ENCODE measurements at regions not wholly inside any gene's neighbourhood (a gene's known extent, or its start where the extent isn't known, plus 50 kb on each side); places are given as distances from the start of the nearest gene placed in this dataset.

DNA sequence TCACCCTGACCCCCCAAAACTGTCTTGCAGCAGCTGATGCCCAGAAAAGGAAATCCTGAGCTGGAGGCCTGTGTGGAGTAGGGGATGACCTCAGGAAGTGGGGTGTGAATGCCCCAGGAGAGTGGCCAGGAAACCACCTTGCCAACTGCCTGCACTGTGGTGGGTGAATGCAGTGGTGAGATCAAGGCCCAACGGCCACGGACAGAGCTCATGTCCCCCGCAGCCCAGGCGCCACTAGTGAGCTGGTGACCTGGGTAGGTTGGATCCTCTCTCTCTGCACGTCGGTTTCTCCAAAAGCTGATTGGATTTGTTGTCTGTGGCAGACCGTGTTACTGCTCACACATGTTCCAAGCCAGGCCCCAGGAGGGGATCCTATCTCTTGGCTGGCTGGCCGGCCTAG lies 448.9 kb downstream of the TCERG1L start:
- no peak for DNase-seq
- no peaks in the 10 kb centered on the region for H3K36me3 Mint-ChIP-seq (ENCODE audit: low read depth)
- H3K4me1 Mint-ChIP-seq = no peaks in the 10 kb centered on the region
- H3K27me3 Mint-ChIP-seq = no peaks in the 10 kb centered on the region
- CTCF ChIA-PET = no interaction called here
- H3K9me3 Mint-ChIP-seq = no peaks in the 10 kb centered on the region
- POLR2A ChIA-PET = no interaction called here
- no peak overlapping the region for H3K4me3 Mint-ChIP-seq
- no peak overlapping the region for H3K27ac Mint-ChIP-seq

- Mint-ChIP-seq H3K27me3 (no peaks in the 10 kb centered on the region), H3K4me1 (no peaks in the 10 kb centered on the region), H3K27ac (no peak overlapping the region), H3K36me3 (ENCODE audit: low read depth) (no peaks in the 10 kb centered on the region), H3K9me3 (no peaks in the 10 kb centered on the region), H3K4me3 (no peak overlapping the region)
- ChIA-PET POLR2A (no interaction called here), CTCF (no interaction called here)
- no peak for DNase-seq
Measured at GRCh38 chr10:130863044-130863443, 448.5 kb downstream of the TCERG1L start.

GRCh38 chr10:130864961-130865818 lies 446.3 kb downstream of the TCERG1L start:
- H3K4me1 Mint-ChIP-seq = no peaks in the 10 kb centered on the region
- DNase-seq = no peak
- ChIA-PET POLR2A (no interaction called here), CTCF (no interaction called here)
- H3K36me3 Mint-ChIP-seq (ENCODE audit: low read depth) = no peaks in the 10 kb centered on the region
- no peaks in the 10 kb centered on the region for H3K27me3 Mint-ChIP-seq
- no peak overlapping the region for H3K4me3 Mint-ChIP-seq
- H3K27ac Mint-ChIP-seq = no peak overlapping the region
- H3K9me3 Mint-ChIP-seq = no peaks in the 10 kb centered on the region

DNA sequence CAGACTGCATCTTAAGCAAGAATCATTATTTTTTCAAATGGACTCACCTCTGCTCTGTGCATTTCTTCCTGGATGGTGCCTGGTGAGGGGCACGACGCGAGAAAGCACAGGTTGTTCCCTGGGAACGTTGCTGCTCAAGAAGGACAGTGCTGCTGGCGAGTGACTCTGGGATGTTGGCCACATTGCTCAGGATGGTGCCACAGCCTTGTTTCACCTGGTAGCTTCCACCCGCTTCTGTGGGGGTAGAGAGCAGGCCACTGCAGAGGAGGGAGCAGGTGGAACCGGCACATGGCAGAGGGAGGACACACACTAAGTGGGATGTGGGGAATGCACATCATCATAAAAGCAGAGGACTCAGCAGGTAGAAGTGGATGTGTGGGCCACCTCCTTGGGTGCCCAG lies 444.7 kb downstream of the TCERG1L start:
- POLR2A ChIA-PET = no interaction called here
- H3K4me1 Mint-ChIP-seq = no peaks in the 10 kb centered on the region
- no peaks in the 10 kb centered on the region for H3K27me3 Mint-ChIP-seq
- H3K9me3 Mint-ChIP-seq = no peaks in the 10 kb centered on the region
- H3K36me3 Mint-ChIP-seq (ENCODE audit: low read depth) = no peaks in the 10 kb centered on the region
- H3K4me3 Mint-ChIP-seq = no peak overlapping the region
- DNase-seq = no peak
- CTCF ChIA-PET = no interaction called here
- H3K27ac Mint-ChIP-seq = no peak overlapping the region

DNA sequence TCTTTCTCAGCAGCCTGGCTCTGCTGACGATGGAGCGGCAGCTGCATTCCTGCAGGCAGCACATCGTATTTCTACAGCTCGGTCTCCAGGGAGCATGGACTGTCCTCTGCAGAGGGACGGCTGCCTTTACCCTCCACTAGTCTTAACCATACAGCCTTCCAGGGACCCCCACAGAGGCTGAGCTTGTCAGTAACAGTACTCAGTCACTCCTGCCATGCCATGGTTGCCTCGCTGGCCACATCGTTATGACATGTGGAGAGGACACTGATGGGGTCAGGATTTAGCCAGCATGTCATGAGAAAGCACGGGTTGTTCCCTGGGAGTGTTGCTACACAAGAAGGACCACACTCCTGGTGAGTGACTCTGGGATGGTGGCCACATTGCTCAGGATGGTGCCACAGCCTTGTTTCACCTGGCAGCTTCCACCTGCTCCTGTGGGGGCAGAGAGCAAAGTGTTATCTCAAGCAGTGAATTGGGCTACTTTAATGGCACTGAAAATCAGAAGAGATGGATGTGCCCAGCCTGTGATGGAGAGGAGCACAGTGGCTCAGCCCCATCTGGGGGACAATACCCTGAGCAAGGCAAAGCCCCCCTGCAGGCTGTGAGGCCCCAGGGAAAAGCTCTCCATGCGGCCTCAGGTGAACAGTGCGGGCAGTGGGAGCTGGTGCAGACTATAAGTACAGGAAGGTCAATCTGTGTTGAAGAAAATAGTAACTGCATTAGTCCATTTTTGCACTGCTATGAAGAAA lies 443.9 kb downstream of the TCERG1L start:
- Mint-ChIP-seq H3K4me3 (no peak overlapping the region), H3K27ac (no peak overlapping the region), H3K36me3 (ENCODE audit: low read depth) (no peaks in the 10 kb centered on the region), H3K9me3 (no peaks in the 10 kb centered on the region), H3K4me1 (no peaks in the 10 kb centered on the region), H3K27me3 (no peaks in the 10 kb centered on the region)
- DNase-seq = no peak
- ChIA-PET CTCF (no interaction called here), POLR2A (no interaction called here)

- CTCF ChIA-PET = interaction anchor here (0.8 kb wide), 1 partner anchor 9 kb away, joined by 3 read pairs; no protein-coding TSS in a partner anchor
- Mint-ChIP-seq H3K4me3 (no peak overlapping the region), H3K4me1 (no peaks in the 10 kb centered on the region)
Measured at GRCh38 chr10:130869179-130869841, 442.2 kb downstream of the TCERG1L start.

DNA sequence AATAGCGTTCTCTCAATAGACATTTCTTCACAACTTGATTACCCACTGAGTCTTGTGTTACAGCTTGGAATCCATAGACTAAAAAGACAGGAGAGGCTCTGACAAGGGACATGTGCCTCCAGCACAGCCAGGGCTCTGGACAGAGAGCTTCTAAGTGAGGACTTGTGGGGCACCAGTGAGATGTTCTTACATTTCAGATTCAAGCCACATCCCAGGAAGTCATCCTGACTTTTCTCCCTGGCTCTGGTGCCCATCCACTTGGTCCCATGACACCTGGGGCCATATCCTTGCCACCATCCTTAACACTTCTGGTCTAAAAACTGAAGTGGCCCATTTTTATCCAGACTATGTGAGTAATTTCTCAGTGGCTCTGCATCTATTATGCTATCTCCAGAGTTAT lies 440.1 kb downstream of the TCERG1L start:
- ChIA-PET CTCF (no interaction called here), POLR2A (no interaction called here)
- Mint-ChIP-seq H3K36me3 (ENCODE audit: low read depth) (no peaks in the 10 kb centered on the region), H3K9me3 (no peaks in the 10 kb centered on the region), H3K27me3 (no peaks in the 10 kb centered on the region), H3K27ac (no peak overlapping the region), H3K4me1 (no peaks in the 10 kb centered on the region), H3K4me3 (no peak overlapping the region)
- DNase-seq = no peak

More at GRCh38 chr10:130869179-130869841, 442.2 kb downstream of the TCERG1L start:
- H3K9me3 Mint-ChIP-seq = no peaks in the 10 kb centered on the region
- H3K36me3 Mint-ChIP-seq (ENCODE audit: low read depth) = no peaks in the 10 kb centered on the region
- DNase-seq = no peak
- no peaks in the 10 kb centered on the region for H3K27me3 Mint-ChIP-seq
- no peak overlapping the region for H3K27ac Mint-ChIP-seq
- POLR2A ChIA-PET = no interaction called here

DNA sequence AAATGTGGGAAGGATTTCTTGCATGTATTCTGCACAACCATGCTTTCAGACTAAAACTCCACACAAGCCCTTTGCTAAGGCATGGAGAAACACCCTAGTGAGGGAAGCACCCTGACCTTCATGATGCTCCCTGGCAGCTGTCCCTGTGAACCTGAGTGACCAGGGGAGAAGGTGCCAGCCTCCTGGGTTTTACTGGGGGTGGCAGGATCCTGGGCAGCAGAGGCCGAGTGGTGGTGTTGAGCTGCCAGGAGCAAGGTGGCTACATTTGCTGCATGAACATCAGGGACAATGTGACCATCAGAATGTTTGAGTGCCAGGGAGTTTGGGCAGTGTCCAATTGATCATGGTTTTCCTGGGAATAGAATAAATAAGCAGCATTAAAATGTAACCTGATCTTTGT lies 437.9 kb downstream of the TCERG1L start:
- CTCF ChIA-PET = interaction anchor here (1.1 kb wide), 1 partner anchor 14 kb away, joined by 3 read pairs; no protein-coding TSS in a partner anchor
- no peaks in the 10 kb centered on the region for H3K4me1 Mint-ChIP-seq
- H3K27me3 Mint-ChIP-seq = no peaks in the 10 kb centered on the region
- DNase-seq = no peak
- H3K27ac Mint-ChIP-seq = no peak overlapping the region
- H3K4me3 Mint-ChIP-seq = no peak overlapping the region
- no peaks in the 10 kb centered on the region for H3K36me3 Mint-ChIP-seq (ENCODE audit: low read depth)
- POLR2A ChIA-PET = no interaction called here
- H3K9me3 Mint-ChIP-seq = no peaks in the 10 kb centered on the region

- ChIA-PET CTCF (no interaction called here), POLR2A (no interaction called here)
- Mint-ChIP-seq H3K36me3 (ENCODE audit: low read depth) (no peaks in the 10 kb centered on the region), H3K4me3 (no peak overlapping the region), H3K4me1 (no peaks in the 10 kb centered on the region), H3K9me3 (no peaks in the 10 kb centered on the region), H3K27ac (no peak overlapping the region), H3K27me3 (no peaks in the 10 kb centered on the region)
- DNase-seq = no peak
Measured at GRCh38 chr10:130875116-130875515, 436.4 kb downstream of the TCERG1L start.

DNA sequence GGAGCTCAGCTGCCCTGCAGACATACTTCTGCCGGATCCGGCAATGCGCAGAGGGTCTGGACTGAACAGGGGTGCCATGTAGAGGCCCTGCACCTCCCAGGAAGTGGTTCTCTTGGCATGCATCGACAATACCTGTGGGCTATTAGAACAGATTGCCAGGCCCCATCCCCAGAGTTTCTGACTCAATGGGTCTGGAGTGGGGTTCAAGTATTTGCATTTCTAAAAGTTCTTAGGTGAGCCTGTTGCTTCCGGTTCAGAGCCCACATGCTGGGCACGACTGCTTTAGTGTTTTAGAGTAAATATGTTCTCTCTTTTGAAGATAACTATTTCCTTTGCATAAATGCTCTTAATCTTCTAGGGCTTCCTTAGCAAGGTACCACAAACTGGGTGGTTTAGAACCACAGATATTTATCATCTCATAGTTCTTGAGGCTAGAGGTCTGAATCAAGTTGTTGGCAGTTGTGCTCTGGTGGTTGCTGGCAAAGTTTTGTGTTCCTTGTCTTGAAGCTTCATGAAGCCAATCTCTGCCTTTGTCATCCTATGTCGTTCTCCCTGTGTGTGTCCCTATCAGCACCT lies 435.5 kb downstream of the TCERG1L start:
- CTCF ChIA-PET = no interaction called here
- no peaks in the 10 kb centered on the region for H3K9me3 Mint-ChIP-seq
- no peak overlapping the region for H3K27ac Mint-ChIP-seq

GRCh38 chr10:130877126-130877525 lies 434.4 kb downstream of the TCERG1L start:
- DNase-seq = no peak
- H3K4me3 Mint-ChIP-seq = no peak overlapping the region
- no peak overlapping the region for H3K27ac Mint-ChIP-seq
- H3K9me3 Mint-ChIP-seq = no peaks in the 10 kb centered on the region
- CTCF ChIA-PET = no interaction called here
- no peaks in the 10 kb centered on the region for H3K4me1 Mint-ChIP-seq
- no peaks in the 10 kb centered on the region for H3K36me3 Mint-ChIP-seq (ENCODE audit: low read depth)
- POLR2A ChIA-PET = no interaction called here
- no peaks in the 10 kb centered on the region for H3K27me3 Mint-ChIP-seq

More for the DNA sequence above, 435.5 kb downstream of the TCERG1L start:
- POLR2A ChIA-PET = no interaction called here
- Mint-ChIP-seq H3K27me3 (no peaks in the 10 kb centered on the region), H3K4me3 (no peak overlapping the region), H3K4me1 (no peaks in the 10 kb centered on the region), H3K36me3 (ENCODE audit: low read depth) (no peaks in the 10 kb centered on the region)
- no peak for DNase-seq

DNA sequence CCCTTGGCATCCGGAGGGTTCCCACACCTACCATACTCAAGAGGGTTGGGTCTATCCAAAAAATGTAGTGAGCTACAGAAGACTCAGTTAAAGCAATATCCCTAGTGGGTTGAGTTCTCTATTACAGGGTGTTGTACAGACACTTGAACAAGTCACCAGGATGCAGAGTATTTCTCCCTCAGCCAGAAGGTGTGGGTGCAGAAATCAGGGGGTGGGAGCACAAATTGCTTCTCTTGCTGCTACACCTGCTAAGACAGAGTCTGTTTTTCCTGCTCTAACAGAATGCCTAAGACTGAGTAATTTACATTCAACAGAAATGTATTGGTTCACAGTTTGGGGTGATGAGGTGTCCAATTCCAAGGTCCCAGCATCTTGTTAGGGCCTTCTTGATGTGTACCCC lies 433.4 kb downstream of the TCERG1L start:
- CTCF ChIA-PET = no interaction called here
- POLR2A ChIA-PET = no interaction called here

GRCh38 chr10:130882906-130883305 lies 428.6 kb downstream of the TCERG1L start:
- CTCF ChIA-PET = no interaction called here
- H3K36me3 Mint-ChIP-seq (ENCODE audit: low read depth) = no peaks in the 10 kb centered on the region
- DNase-seq = no peak
- no peaks in the 10 kb centered on the region for H3K4me1 Mint-ChIP-seq
- no peak overlapping the region for H3K27ac Mint-ChIP-seq
- H3K27me3 Mint-ChIP-seq = no peaks in the 10 kb centered on the region
- POLR2A ChIA-PET = no interaction called here
- no peaks in the 10 kb centered on the region for H3K9me3 Mint-ChIP-seq
- H3K4me3 Mint-ChIP-seq = no peak overlapping the region

More for the DNA sequence above, 433.4 kb downstream of the TCERG1L start:
- no peaks in the 10 kb centered on the region for H3K9me3 Mint-ChIP-seq
- no peaks in the 10 kb centered on the region for H3K36me3 Mint-ChIP-seq (ENCODE audit: low read depth)
- no peaks in the 10 kb centered on the region for H3K27me3 Mint-ChIP-seq
- H3K27ac Mint-ChIP-seq = no peak overlapping the region
- H3K4me1 Mint-ChIP-seq = no peaks in the 10 kb centered on the region
- no peak for DNase-seq
- no peak overlapping the region for H3K4me3 Mint-ChIP-seq
